A549 (cell line): ENCODE measurements at regions not wholly inside any gene's neighbourhood (a gene's known extent, or its start where the extent isn't known, plus 50 kb on each side); places are given as distances from the start of the nearest gene placed in this dataset.

Experiments used
- ATAC-seq, 2 experiments: fragments of 200-7000 bp in 1 of 2; fragments of >200 bp in 1 of 2; cut with Nextera tagmentation in 1 of 2; cut with Tn5 transposase in 1 of 2; 3 replicates each; pipeline versions ENCODE4 v1.8.0 to v1.9.1; 2018 to 2020; ENCODE audit warnings: mild to moderate bottlenecking in 1 of 2, moderate library complexity in 1 of 2
- CTCF ChIA-PET: fragments of 300-600 bp; sonication (Branson Sonifier 250); formaldehyde crosslinking; extraction: SDS; loops from one replicate; lab custom pipeline; 2021; ENCODE audit warnings: antibody characterized with exemption, inconsistent platforms; lab: Yijun Ruan, JAX
- POLR2A ChIA-PET: fragments of 350-600 bp; formaldehyde crosslinking; extraction: SDS; loops from one replicate; lab custom pipeline; 2021; ENCODE audit warnings: antibody characterized with exemption, inconsistent platforms; lab: Yijun Ruan, JAX
- DNase-seq, 2 experiments: peaks; one replicate each; pipeline versions ENCODE4 v3.0.0 to v3.0.0-alpha.2; 2011 to 2016; ENCODE audit warnings: low read depth in 1 of 2, low spot score in 1 of 2
- FAIRE-seq: peaks from 2 replicates; lab custom pipeline; 2011; peaks lifted over from hg19 to GRCh38; lab: Jason Lieb, UNC
- H3K27ac ChIP-seq, 2 experiments: fragments of >200 bp; sonication (Bioruptor Twin); formaldehyde crosslinking; 3 replicates each; pipeline ENCODE4 v1.5.1; 2016 to 2017
- H3K4me1 ChIP-seq: fragments of >200 bp; sonication (Bioruptor Twin); formaldehyde crosslinking; 3 replicates; pipeline ENCODE4 v1.6.1; 2016
- H3K4me2 ChIP-seq: fragments of >200 bp; sonication (Bioruptor Twin); formaldehyde crosslinking; 3 replicates; pipeline ENCODE4 v1.6.1; 2016
- H3K4me3 ChIP-seq: fragments of >200 bp; sonication (Bioruptor Twin); formaldehyde crosslinking; 3 replicates; pipeline ENCODE4 v1.5.1; 2016
- H3K9me3 ChIP-seq: fragments of >200 bp; sonication (Bioruptor Twin); formaldehyde crosslinking; 3 replicates; pipeline ENCODE4 v1.6.1; 2016
- BHLHE40 ChIP-seq: IDR thresholded peaks from 2 replicates; pipeline ENCODE4 v1.6.1; 2012; ENCODE audit warnings: low read depth, low read length, inconsistent platforms
- CBX2 ChIP-seq: fragments of 200-600 bp; sonication (generic); IDR thresholded peaks from 2 replicates; pipeline ENCODE4 v1.6.1; 2016; ENCODE audit warnings: low read depth, mild to moderate bottlenecking, borderline replicate concordance
- CBX8 ChIP-seq: fragments of 200-600 bp; sonication (generic); IDR thresholded peaks from 2 replicates; pipeline ENCODE4 v1.6.1; 2016
- EHF ChIP-seq: fragments of 250-450 bp; sonication (Bioruptor Pico); IDR thresholded peaks from 2 replicates; pipeline ENCODE4 v1.5.0; 2020; ENCODE audit warnings: mild to moderate bottlenecking
- EP300 ChIP-seq, 2 experiments: fragments of >200 bp; sonication (Bioruptor Twin); formaldehyde crosslinking; IDR thresholded peaks; 2 replicates in 1 of 2; 3 replicates in 1 of 2; pipeline ENCODE4 v1.6.1; 2016 to 2017
- GATA3 ChIP-seq: IDR thresholded peaks from 2 replicates; pipeline ENCODE4 v1.6.1; 2012; ENCODE audit warnings: borderline replicate concordance
- HOXA7 ChIP-seq: fragments of 250-450 bp; sonication (Bioruptor Pico); IDR thresholded peaks from 2 replicates; pipeline ENCODE4 v1.5.0; 2020; ENCODE audit warnings: mild to moderate bottlenecking, moderate library complexity
- JUN ChIP-seq, 2 experiments: fragments of >200 bp; sonication (Bioruptor Twin); formaldehyde crosslinking; IDR thresholded peaks; 2 replicates in 1 of 2; 3 replicates in 1 of 2; pipeline ENCODE4 v1.6.1; 2016 to 2017
- KDM1A ChIP-seq: fragments of 200-600 bp; sonication (generic); IDR thresholded peaks from 2 replicates; pipeline ENCODE4 v1.6.1; 2016; ENCODE audit warnings: low read depth, mild to moderate bottlenecking
- MAFK ChIP-seq: fragments of 450-650 bp; IDR thresholded peaks from 2 replicates; pipeline ENCODE4 v1.6.1; 2014; ENCODE audit not compliant: partially characterized antibody
- NPAS2 ChIP-seq: fragments of 250-450 bp; sonication (Bioruptor Pico); IDR thresholded peaks from 2 replicates; pipeline ENCODE4 v1.8.0; 2022; ENCODE audit warnings: mild to moderate bottlenecking, moderate library complexity, borderline replicate concordance
- NR3C1 ChIP-seq: fragments of >200 bp; sonication (Bioruptor Twin); formaldehyde crosslinking; IDR thresholded peaks from 3 replicates; pipeline ENCODE4 v1.6.1; 2017
- POLR2AphosphoS2 ChIP-seq: conservative IDR thresholded peaks from 2 replicates; pipeline ENCODE4 v1.6.1; 2012; ENCODE audit warnings: low read length, improper control_type of control experiment, inconsistent platforms
- RARB ChIP-seq: fragments of 250-450 bp; sonication (Bioruptor Pico); IDR thresholded peaks from 2 replicates; pipeline ENCODE4 v1.8.0; 2021; ENCODE audit warnings: mild to moderate bottlenecking, moderate library complexity
- RFX5 ChIP-seq: fragments of 450-650 bp; IDR thresholded peaks from 2 replicates; pipeline ENCODE4 v1.7.1; 2014; ENCODE audit warnings: antibody characterized with exemption, mild to moderate bottlenecking, moderate library complexity
- RNF2 ChIP-seq: fragments of 200-600 bp; sonication (generic); IDR thresholded peaks from 2 replicates; pipeline ENCODE4 v1.6.1; 2016; ENCODE audit warnings: low read depth, mild to moderate bottlenecking, antibody characterized with exemption, moderate library complexity, borderline replicate concordance
- ZFP36 ChIP-seq: fragments of 450-650 bp; IDR thresholded peaks from 2 replicates; pipeline ENCODE4 v1.6.1; 2014; ENCODE audit warnings: borderline replicate concordance; ENCODE audit not compliant: partially characterized antibody
- ZNF302 ChIP-seq: fragments of 250-450 bp; sonication (Bioruptor Pico); IDR thresholded peaks from 2 replicates; pipeline ENCODE4 v1.9.0; 2021; ENCODE audit warnings: inconsistent platforms, mild to moderate bottlenecking, moderate library complexity
- ZSCAN20 ChIP-seq: fragments of 250-450 bp; sonication (Bioruptor Pico); IDR thresholded peaks from 2 replicates; pipeline ENCODE4 v1.8.0; 2022; ENCODE audit warnings: mild to moderate bottlenecking, moderate library complexity
- WGBS: methylation state at CpG from one replicate; pipeline ENCODE4 v1.1.6; 2017; ENCODE audit errors: missing lambda C conversion rate; 5-methylcytosine and 5-hydroxymethylcytosine counted together
- TF ChIP-seq, protein P1 (sequence below): fragments of >200 bp; sonication (Bioruptor Twin); formaldehyde crosslinking; IDR thresholded peaks from 3 replicates; pipeline ENCODE4 v1.5.1; 2016
- TF ChIP-seq, protein P2 (sequence below): fragments of 200-600 bp; sonication (generic); IDR thresholded peaks from 2 replicates; pipeline ENCODE4 v1.6.1; 2016; ENCODE audit warnings: antibody characterized with exemption, mild to moderate bottlenecking, moderate library complexity
- TF ChIP-seq, protein P3 (sequence below): fragments of 450-650 bp; IDR thresholded peaks from 2 replicates; pipeline ENCODE4 v1.6.1; 2014; ENCODE audit warnings: antibody characterized with exemption

DNA sequence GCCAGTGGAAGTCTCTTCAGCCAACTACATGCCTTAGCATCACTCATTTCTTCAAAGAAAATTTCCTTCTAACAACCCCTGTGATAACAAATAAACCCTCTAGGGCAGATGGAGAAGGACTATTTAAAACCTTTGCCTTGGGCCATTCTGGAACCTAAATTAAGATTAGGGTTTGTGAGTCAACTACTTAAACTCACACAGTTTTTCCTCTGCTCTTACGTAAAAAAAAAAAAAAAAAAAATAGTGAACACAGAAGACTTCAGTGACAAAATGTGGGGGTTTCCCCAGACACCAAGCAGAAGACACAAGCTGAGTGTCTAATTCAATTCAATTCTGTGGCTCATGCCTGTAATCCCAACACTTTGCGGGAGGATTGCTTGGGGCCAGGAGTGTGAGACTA, 65.8 kb upstream of the ERCC6L2 start (continued):
- TF ChIP-seq RARB (no peak), POLR2AphosphoS2 (no peak), CBX8 (no peak)

DNA sequence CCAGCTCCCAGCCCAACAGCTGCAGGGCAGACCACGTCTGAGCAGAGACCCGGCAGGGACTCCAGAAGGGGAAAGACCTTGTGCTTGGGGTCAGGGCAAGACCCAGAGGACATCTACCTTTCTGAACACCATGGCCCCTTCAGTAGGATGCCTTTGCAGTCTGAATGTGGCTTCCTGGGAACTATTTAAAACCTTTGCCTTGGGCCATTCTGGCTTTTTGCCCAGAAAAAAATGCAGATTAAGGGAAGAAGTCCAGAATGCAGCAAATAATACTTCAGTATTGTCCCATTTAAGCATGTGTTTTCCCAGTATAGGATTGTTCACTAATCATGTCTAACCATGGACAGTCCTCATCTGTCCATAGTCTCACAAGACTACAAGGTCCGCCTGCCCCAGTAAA, 67.5 kb upstream of the ERCC6L2 start:
- ATAC-seq = no peak
- H3K4me2 ChIP-seq = no peak overlapping the region
- FAIRE-seq = no peak
- POLR2A ChIA-PET = no interaction called here
- no peaks in the 10 kb centered on the region for H3K9me3 ChIP-seq
- CTCF ChIA-PET = no interaction called here
- WGBS = 85% methylated on average over 3 of the region's 3 CpGs
- no peak overlapping the region for H3K27ac ChIP-seq
- TF ChIP-seq BHLHE40 (no peak), JUN (IDR thresholded peaks at IDR 0.05) (no peak), HOXA7 (CRISPR knock-in tag) (no peak), RNF2 (no peak), ZNF302 (CRISPR knock-in tag) (no peak), EHF (CRISPR knock-in tag) (no peak), EP300 (IDR thresholded peaks at IDR 0.05) (no peak), ZSCAN20 (CRISPR knock-in tag) (no peak), MAFK (no peak), RFX5 (no peak), CBX2 (no peak), NR3C1 (no peak), GATA3 (no peak), NPAS2 (CRISPR knock-in tag) (no peak), ZFP36 (no peak), KDM1A (no peak)
- TF ChIP-seq, protein P1, sequence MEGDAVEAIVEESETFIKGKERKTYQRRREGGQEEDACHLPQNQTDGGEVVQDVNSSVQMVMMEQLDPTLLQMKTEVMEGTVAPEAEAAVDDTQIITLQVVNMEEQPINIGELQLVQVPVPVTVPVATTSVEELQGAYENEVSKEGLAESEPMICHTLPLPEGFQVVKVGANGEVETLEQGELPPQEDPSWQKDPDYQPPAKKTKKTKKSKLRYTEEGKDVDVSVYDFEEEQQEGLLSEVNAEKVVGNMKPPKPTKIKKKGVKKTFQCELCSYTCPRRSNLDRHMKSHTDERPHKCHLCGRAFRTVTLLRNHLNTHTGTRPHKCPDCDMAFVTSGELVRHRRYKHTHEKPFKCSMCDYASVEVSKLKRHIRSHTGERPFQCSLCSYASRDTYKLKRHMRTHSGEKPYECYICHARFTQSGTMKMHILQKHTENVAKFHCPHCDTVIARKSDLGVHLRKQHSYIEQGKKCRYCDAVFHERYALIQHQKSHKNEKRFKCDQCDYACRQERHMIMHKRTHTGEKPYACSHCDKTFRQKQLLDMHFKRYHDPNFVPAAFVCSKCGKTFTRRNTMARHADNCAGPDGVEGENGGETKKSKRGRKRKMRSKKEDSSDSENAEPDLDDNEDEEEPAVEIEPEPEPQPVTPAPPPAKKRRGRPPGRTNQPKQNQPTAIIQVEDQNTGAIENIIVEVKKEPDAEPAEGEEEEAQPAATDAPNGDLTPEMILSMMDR = no peak
- TF ChIP-seq, protein P2, sequence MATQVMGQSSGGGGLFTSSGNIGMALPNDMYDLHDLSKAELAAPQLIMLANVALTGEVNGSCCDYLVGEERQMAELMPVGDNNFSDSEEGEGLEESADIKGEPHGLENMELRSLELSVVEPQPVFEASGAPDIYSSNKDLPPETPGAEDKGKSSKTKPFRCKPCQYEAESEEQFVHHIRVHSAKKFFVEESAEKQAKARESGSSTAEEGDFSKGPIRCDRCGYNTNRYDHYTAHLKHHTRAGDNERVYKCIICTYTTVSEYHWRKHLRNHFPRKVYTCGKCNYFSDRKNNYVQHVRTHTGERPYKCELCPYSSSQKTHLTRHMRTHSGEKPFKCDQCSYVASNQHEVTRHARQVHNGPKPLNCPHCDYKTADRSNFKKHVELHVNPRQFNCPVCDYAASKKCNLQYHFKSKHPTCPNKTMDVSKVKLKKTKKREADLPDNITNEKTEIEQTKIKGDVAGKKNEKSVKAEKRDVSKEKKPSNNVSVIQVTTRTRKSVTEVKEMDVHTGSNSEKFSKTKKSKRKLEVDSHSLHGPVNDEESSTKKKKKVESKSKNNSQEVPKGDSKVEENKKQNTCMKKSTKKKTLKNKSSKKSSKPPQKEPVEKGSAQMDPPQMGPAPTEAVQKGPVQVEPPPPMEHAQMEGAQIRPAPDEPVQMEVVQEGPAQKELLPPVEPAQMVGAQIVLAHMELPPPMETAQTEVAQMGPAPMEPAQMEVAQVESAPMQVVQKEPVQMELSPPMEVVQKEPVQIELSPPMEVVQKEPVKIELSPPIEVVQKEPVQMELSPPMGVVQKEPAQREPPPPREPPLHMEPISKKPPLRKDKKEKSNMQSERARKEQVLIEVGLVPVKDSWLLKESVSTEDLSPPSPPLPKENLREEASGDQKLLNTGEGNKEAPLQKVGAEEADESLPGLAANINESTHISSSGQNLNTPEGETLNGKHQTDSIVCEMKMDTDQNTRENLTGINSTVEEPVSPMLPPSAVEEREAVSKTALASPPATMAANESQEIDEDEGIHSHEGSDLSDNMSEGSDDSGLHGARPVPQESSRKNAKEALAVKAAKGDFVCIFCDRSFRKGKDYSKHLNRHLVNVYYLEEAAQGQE = no peak
- TF ChIP-seq, protein P3, sequence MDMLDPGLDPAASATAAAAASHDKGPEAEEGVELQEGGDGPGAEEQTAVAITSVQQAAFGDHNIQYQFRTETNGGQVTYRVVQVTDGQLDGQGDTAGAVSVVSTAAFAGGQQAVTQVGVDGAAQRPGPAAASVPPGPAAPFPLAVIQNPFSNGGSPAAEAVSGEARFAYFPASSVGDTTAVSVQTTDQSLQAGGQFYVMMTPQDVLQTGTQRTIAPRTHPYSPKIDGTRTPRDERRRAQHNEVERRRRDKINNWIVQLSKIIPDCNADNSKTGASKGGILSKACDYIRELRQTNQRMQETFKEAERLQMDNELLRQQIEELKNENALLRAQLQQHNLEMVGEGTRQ = no peak
- no peak overlapping the region for H3K4me3 ChIP-seq
- no peaks in the 10 kb centered on the region for H3K4me1 ChIP-seq
- no peak for DNase-seq
